IPS DF 19.7 (cell line): ENCODE measurements at regions not wholly inside any gene's neighbourhood (a gene's known extent, or its start where the extent isn't known, plus 50 kb on each side); places are given as distances from the start of the nearest gene placed in this dataset.

Source experiments
- DNase-seq: peaks from one replicate; pipeline ENCODE4 v3.0.0-alpha.2; 2013; ENCODE audit warnings: low read depth, low spot score

- DNase-seq = no peak
These were observed 1117.5 kb downstream of the AACS start for GRCh38 chr12:126182619-126183236.

GRCh38 chr12:126185025-126185424 lies 1119.8 kb downstream of the AACS start:
- no peak for DNase-seq

DNA sequence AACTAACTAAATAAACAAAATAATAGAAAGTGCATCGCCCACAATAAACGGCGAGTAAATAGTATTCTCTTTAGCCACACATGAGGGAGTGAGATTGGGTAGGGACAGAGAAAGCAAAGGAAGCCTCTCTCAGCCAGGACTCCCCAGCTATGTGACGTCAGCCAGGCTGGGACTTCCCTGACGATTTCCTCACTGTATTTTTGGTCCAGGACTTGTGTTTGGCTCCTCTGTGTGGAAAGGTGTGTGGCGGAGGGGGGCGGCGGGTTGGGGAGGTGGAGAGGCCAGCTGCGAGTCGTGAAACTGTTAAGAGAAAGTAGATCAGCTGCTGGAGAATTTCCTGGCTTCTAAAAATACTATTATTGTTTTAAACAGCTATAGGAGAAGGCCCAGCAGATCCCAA lies 1124.6 kb downstream of the AACS start:
- DNase-seq = no peak

DNA sequence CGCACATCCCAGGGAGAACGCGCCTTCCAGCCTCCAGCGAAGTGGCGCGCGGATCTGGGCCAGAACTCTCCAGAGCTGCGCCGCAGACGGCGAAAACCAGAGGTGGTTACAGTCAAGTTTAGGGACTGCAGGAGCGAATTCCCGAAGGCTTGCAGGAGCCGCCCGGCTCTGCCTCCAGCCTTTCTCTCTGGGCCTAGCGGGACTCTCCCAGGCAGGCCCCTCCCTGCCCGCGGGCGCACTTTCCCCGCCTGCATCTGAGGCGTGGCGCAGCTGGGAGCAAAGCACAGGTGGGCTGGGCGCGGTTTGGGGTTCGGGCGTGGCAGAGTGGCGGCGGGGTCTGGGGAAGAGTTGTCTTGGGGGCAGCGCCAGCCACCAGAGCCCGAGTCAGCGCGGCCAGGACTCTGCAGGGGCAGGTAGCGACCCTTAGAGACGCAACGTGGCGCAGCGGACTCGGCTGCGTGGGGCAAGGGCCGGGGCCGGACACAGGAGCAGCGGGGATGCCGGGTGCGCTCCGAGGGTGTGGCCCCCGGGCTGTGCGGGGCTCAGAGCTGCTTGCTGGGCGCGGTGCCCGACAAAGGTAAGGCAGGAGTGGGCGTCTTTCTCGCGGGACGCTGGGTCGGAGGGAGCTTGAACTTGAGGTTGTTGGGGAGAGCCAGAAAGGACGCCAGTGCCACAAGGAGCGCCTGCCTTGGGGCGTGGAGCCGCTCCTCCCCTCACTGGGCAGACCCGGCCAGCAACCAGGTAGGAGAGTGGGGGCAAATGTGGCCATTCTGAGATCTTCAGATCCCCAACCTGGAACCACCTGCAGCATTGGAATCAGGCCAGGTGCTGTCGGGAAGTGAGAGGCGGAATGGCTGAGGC lies 1126.0 kb downstream of the AACS start:
- DNase-seq = peak; percentile 30

DNA sequence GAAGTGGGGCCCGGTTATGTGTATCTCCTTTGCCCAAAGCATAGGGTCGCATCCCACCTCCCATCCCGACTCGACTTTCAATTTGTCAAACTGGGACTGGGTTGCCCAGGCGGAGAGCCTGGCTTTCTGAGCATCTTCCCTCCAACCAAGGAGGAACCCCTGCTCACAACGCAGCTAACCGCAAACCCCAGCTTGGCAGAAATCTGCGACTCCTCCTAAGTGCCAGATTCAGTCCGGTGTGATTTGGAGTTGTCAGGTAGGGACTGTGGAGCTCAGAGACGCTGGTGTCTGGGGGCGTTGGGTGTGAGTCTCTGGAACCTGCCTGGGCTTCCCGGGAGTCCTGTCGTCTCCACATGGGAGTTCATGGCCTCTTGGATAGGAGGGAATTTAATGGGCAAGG lies 1126.7 kb downstream of the AACS start:
- DNase-seq = no peak

DNA sequence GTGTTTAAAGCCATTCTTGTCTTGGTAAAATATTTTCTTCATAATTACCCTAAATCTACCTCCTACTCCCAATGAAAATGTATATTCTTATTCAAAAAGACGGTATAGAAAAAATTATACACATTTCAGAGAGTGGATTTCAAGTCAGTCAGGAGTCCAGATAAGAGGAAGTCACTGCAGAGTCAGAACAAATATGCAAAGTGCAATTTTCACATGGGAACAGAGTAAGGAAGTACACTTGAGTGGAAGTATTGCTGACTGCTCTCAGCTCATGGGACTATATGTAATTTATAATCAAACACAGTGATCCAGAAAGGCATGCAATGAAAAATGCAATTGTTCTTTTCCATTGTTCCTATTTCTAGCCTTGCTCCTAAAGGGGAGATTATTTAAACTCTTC lies 1128.0 kb downstream of the AACS start:
- DNase-seq = no peak

- no peak for DNase-seq
These were observed 1131.0 kb downstream of the AACS start for GRCh38 chr12:126196263-126196662.

- DNase-seq = no peak
These were observed 1133.3 kb downstream of the AACS start for GRCh38 chr12:126198516-126198915.

DNA sequence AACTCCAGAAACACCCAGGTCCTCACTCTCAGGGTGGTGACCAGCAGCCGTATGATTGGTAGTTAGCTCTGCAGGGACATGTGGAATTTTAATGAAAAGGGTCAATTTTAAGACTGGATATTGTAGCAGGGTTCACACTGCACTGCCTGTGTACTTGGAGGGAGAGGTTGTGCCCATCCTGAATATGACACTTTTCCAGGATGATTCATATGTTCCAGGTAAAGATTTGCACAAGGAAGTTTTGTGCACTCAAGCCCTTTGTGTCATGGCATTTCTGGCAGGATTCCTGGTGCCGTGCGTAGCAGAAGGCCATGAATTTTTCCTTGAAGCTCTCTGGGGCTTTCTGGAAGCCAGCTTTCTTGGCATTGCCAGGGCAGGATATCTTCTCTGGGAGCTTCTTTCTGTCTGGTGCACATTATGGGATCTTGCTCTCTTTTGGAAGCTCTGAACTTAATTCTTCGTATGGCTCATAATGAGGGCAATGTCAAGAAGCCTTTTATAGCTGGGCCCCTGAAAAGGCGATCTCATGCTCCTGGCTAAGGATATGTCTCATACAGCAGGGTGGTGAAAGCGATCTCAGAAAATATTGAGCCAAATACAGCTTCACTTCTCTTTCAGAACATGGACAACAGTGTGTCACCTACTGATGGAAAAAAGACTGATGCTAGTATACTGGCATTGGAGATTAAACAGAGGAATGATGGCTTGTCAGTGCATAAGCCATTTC lies 1133.9 kb downstream of the AACS start:
- no peak for DNase-seq

- no peak for DNase-seq
These were observed 1136.8 kb downstream of the AACS start for GRCh38 chr12:126201981-126202537.

- DNase-seq = no peak
These were observed 1139.1 kb downstream of the AACS start for GRCh38 chr12:126204326-126204725.

- DNase-seq = no peak
These were observed 1144.8 kb downstream of the AACS start for GRCh38 chr12:126210026-126210425.

DNA sequence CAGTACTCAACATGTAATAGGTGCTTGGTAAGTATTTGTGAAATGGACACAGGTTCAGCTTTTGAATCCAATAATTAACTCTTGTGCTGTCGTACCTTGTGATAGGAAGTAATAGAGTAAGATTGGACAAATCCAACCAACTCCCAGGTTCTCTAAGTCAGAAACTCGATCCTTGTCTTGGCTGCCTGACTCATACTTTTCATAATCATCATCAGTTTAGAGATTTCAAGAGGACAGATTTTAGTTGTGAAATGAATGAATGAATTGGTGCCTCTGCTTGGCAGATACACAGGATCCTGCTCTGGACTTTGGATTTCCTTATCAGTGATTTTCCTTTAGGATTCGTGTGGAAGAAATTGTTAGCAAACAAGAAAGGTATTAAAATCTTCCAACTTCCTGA lies 1145.2 kb downstream of the AACS start:
- no peak for DNase-seq

DNA sequence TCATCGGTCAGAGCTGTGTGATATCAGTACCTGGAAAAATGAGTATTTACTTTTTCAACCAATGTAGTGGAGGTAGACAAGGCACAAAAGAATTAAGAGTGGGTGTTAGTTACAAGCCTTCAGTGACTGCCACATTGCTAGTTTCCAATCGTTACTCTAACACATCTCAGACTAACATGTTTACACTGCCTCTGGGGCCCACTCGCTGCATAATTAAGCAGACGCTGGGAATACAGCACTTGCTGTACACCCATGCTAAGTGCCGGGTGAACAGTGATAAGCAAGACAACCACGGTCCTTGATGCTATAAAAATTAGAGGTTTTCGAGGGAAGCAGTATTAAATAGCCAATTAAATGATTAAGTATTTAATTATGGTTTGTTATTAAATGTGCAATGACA lies 1147.6 kb downstream of the AACS start:
- no peak for DNase-seq

DNA sequence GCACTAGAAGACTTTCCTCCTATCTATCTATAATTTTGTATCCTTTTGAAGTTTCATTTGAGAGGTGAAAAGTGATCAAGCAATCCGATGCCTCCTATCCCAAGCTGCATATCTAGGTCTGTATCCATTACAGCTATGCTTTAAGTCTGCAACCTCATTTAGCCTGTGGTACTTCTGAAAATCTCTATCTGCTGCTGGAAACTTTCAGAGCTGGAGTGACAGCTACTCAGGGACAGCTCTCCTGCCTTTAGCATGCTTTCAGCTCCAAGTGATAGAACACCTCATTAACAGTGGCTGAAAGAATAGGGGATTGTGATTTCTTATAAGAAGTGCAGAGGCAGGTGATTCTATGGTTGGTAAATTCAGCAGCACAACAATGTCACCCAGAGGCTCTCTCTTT lies 1153.5 kb downstream of the AACS start:
- no peak for DNase-seq

DNA sequence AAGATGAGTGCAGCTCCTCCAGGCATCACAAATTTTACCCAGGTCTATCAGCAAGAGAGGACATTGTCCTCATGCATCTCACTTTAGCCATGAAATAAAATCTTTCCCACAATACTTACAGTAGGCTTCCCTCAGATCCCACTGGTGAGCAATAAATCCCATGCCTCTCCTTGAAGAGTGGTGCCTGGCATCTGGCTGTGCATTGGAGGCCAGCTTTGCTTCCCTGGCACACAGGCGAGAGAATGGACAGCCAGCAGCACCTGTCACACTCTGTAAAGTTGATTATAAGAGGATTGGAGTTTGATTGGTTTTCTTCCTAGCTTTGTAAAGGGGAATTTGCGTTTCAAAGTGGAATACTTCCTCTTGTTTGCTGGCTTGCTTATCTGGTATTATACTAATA lies 1153.9 kb downstream of the AACS start:
- DNase-seq = no peak

GRCh38 chr12:126219654-126220279 lies 1154.5 kb downstream of the AACS start:
- no peak for DNase-seq

DNA sequence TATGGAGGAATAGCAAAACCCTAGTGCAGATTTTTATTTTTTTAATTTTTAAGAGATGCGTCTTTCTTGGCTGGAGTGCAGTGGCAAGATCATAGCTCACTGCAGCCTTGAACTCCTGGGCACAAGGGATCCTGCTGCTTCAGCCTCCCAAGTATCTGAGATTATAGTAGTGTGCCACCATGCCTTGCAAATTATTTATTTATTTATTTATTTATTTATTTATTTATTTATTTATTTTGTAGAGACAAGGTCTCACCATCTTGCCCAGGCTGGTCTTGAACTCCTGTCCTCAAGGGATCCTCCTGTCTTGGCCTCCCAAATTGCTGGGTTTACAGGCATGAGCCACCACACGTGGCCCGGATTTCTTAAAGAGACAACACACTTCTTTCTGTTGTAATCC lies 1158.8 kb downstream of the AACS start:
- no peak for DNase-seq

GRCh38 chr12:126228936-126229335 lies 1163.7 kb downstream of the AACS start:
- no peak for DNase-seq

DNA sequence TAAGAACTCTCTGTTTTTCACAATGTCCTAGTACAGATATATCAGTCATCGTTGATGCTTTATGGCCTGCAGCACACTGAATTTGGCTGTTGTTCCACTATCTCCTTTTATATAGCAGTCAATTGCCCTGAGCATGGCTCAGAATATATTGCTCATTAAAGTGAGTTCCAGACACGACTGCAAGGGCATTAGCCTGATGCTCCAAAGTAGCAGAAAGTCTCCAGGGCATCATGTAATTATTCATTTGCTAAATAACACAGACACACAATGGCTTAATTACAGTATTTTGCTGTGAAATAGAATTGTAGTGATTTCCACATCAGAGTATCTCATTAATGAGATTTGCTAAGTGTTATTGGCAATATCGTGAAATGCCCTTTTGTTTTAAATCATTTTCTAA lies 1167.5 kb downstream of the AACS start:
- DNase-seq = no peak

DNA sequence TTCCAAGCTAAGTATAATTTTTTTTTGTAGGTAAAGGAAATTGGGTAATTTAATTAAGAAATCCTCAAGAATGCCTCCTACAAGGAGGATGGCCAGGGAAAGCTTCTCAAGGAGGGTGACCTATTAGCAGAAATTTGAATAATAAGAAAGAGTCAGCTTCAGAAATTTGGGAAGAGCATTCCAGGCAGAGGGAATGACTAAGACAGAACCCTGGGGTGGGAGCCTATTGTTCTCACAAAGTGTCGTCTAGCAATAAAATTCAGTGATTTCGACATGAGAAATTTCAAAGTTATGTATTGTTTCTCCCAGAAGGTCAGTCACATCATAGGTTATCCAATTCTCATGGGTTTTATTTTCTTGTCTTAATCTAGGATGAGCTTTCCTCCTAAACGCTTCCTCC lies 1168.4 kb downstream of the AACS start:
- peak; percentile 70 for DNase-seq
